CD4-positive, alpha-beta T cell treated with Interleukin-17A for 4 hours (primary cell): ENCODE measurements at regions not wholly inside any gene's neighbourhood (a gene's known extent, or its start where the extent isn't known, plus 50 kb on each side); places are given as distances from the start of the nearest gene placed in this dataset.

Experiments used
- DNase-seq: peaks from one replicate; pipeline ENCODE4 v3.0.0-alpha.2; 2020; ENCODE audit warnings: mixed read lengths

DNA sequence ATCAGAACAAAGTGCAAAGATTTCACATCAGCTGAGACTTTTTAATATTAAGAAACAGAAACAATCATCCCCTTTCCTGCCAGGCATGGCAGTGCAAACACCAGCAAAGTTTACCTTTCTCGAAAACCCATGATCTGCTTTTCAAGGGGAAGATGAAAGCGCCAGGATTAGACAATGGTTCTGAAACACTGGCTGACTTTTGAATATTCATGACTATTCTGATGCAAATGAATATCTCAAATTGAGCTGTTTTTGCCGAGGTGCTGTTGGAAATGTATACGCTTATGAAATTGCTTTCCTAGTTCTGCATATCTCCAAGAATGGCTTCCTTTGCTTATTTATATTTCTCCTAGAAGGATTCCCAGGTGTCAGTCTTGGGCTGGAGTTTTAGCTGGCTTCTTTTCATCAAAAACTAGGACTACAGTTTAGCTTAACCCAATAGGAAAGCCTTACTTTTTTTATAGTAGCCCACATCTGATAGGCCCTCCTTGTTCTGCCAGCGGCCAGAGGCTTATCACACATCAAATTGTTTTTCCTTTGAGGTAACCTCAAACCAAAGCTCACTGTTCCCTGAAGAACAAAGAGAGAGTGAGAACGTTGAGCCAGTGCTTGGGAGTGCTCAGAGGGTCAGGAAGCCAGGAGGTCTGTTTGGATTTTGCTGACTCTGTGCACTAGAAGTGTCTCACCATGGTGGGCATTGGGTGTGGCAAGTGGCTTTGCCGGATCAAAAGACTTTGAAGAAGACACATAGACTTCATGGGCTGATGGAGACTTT is 74.0 kb upstream of the PLCL2 start:
- DNase-seq = no peak

DNA sequence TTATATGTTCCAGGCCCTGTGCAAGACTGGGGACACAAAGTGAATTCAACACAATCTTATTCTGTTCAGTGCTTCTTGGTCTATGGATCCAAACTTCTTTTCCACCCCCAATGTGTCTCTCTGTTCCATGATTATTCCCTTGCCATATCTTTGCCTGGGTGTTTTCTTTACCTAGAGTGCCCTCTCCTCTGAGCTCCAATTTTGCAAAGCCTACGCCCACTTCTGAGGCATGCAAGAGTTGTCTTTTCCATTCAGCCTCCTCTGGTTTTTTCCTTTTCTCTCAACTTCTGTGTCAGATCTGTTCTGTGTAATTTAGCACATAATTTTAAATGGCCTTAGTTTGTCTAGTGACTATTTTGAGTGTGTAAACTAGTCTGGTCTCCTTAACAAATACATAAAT is 72.8 kb upstream of the PLCL2 start:
- DNase-seq = no peak

DNA sequence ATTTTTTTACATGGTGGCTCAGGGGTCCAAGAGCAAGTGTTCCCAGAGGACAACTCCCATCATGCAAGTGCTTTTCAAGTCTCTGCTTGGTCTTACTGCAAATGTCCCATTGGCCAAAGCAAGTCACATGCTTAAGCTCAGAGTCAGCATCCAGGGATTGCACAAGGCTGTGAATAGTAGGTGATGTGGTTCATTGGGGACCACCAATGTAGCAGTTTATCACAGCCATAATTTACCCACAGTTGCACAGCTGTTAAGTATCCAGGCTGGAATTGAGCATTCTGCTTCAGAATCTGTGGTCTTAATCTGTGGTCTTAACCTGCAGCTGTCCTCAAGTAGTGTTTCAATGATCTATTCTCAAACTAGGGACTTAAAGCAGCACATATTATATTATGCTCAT is 71.4 kb upstream of the PLCL2 start:
- no peak for DNase-seq

DNA sequence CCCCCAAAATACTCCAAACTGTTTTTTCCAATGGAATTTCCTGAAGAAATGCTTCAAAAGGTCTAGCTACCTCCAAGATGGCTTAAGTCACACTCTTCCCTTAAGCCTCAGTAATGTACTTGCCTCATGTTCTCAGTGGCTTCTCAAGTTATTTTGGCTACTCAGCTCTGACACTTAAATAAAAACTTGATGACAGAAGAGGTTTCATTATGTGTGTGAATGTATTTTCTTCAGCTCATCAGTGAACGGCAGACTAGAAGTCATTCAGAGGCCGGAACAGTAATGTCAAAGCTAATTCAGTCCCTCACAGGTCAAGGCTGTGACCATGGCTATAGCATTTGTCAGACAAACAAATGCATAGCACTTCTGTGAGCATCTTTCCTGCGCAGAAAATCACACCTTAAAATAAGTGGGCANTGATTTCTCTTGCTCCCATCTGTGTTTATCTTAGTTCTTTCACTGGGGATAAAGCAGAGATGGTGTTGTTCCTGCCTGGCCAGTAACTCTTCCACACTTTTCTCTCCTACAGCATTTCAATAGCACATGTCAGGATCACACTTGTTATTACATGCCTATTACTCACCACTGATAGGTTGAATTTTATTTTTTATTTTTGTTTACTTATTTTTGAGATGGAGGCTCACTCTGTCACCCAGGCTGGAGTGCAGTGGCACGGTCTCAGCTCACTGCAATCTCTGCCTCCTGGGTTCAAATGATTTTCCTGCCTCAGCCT is 68.5 kb upstream of the PLCL2 start:
- no peak for DNase-seq

DNA sequence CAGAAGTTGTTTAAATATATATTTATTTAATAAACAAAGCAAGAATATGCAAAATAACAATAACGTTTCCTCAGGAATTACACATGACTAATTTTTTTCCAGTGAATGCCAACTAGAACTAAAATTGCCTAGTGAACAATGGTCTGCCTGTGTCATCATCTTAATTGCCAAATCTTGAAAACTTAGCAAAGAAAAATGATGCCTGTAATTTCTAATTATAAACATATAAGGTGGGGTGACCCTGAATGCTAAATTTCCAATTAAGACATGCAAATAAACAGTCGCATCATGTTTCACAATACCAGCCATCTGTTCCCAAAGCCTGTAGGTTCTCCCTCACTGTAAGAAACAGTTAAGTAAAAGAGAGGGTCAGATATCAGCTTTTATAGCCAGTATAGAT is 67.6 kb upstream of the PLCL2 start:
- DNase-seq = no peak

DNA sequence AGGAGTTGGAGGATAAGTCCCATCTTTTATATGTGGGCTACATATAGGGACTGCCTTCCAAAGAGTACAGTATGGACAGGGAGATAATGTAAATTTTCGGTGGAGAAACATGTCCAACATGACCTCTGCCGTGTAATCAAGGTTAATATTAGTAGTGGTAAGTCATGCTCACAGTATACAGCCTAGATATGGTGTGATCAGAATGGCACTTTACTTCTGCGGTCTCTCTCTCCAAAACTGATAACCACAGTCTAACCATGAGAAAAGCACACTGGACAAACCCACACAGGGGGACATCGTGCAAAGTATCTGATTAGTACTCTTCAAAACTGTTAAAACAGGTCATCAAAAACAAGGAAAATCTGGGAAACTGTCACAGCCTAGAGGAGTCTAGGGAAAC is 66.6 kb upstream of the PLCL2 start:
- DNase-seq = no peak

DNA sequence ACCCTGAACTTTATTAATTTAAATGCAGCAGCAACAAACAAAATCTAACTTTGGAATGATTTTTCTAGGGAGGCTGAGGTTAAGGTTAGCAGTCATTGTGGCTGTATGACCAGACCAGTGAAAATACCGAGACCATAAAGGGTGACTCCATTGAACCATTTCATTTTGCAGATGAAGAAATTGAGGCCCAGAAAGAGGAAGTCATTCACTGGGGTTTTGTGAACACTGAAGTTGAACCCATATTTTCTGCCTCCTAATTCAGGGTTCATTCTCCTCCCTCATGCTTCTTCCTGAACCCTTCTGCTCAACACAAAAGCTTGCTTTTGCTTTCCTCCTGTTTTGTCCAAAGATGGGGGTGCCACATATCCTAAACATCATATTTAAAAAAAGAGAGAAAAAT is 65.8 kb upstream of the PLCL2 start:
- no peak for DNase-seq

DNA sequence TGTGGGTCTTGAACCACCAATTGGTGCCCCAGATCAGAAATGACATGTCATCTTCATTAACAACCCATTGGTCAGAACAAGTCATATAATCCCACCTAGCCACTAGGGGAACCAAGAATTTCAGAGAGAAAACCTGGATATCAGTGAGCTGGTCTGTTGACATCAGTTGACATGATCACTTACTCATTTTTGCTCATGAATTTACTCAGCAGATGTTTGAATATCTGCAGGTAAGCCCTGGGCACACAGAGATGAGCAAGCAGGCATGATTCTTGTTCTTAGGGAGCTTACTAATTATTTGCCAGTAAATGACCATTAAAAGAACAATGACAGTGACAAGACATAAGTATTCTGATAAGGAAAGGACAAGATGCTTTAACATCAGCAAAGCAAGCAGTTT is 64.3 kb upstream of the PLCL2 start:
- no peak for DNase-seq

DNA sequence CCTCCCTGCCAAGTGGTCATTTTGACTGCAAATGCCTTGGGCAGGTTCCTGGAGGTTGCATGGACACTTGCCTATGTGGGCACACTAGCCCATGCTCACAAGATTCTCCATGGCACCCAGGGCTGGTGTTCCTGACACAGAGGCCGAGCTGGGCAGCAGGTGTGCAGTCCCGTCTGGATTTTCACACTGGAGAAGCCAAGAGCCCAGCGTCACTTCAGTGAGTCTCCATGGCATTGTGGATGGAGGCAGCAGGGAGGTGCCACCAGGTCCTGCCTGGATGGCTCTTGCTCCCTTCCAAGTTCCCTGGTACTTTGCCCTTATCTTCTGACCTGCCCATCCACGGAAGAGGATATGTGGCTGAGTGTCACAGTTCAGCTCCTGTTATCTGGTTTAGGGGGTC is 63.7 kb upstream of the PLCL2 start:
- DNase-seq = no peak

DNA sequence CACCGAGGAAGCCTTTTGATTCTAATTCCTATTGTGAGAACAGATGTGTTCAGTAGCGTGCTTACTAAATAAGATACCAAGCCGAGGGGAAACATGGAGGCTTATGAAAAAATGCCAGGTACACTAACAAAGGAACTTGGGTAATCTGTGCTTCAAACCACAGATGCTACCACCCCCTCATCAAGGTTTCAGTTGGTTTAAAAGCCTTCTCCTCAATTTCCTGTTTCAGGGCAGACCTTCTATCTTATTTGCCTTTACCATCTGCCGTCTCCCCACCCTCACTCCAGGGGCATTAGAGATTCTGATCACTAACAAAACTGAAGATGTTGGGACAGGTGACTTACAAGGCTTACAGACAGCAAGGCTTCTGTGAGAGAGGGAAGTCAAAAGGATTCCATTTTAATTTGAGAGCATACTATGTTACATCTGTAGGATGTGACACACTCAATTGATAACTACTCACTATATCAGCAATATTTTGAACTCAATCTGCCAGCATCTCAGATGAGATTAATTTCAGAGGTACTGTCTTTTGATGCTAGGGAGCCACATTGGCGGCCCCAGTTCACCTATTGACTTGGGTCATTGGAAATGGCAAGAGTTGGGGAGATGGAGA is 60.6 kb upstream of the PLCL2 start:
- peak; percentile 42 for DNase-seq

DNA sequence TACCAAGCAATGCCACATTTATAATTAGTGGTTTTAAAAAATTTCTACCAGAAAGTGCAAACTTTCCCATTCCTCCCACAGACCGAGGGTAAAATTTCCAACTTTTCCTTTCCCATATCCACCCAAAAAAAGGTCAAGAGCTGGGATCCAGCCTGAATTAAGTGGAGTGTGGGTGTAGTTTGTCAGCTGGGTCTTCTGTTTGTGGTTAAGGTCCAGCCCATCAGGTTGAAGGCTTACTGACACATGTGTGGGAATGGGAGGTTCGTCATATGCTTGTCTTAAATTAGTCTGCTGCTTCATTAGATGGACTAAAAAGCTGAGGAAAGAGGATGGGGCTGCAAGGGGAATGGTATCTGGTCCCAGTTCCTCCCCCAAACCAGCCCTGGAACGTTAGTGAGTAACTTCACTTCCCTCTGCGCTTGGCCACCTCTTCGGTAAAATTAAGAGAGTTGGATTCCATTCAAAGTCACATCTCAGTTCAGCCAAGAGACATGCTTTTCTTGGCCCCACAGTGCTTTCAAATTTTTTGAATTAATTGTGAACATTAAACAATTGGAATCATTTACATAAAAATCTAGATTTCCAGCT is 59.0 kb upstream of the PLCL2 start:
- no peak for DNase-seq

DNA sequence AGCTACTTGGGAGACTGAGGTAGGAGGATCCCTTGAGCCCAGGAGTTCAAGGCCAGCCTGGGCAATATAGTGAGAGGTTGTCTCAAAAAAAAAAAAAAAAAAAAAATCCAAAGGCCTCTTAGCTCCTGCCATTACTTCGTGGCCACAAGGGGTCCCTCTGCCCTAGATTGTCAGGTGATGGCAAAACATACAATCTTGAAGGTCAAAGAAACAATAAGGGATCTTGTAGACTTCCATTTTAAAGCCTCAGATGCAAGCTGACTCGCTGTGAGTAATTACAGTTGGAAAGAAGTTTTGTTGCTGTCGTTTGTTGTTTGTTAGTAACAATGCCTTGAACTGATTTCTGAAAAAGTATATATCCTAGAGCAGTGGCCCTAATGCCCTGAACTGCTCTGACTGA is 55.9 kb upstream of the PLCL2 start:
- peak; percentile 70 for DNase-seq

DNA sequence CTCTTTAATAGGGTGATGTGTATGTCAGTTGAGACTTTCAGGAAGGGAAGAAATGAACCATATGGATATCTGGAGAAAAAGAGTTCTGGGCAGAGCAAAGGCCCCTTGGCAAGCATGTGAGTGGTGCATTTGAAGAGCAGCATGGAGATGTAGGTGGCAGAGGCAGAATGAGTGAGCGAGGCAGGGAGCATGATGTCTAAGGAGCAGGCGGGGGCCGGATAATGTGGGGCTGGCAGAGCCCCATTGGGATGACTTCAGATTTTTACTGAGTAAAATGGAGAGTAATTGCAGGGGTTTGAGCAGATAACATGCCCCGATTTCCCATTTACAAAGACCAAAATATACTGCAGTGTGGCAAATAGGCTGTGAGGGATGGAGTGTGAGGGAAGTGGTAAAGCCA is 52.9 kb upstream of the PLCL2 start:
- DNase-seq = no peak

DNA sequence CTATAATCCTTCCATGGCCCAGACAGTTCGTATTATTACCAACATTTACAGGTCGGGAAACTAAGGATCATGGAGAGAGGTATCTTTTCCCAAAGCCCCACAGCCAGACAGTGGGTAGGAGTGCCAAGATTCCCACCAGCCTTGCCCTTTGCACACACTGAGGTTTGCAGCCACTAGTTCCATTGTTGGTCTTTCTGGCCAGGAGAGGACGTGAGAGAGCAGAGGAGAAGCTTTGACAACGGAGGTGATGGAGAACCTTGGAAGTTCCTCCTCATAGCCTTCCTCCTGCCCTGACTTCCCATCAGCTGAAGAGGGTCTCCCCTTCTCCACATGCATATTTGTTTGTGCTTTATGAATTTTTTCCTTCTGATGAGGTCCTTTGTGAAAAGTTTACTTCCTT is 50.5 kb upstream of the PLCL2 start:
- no peak for DNase-seq

DNA sequence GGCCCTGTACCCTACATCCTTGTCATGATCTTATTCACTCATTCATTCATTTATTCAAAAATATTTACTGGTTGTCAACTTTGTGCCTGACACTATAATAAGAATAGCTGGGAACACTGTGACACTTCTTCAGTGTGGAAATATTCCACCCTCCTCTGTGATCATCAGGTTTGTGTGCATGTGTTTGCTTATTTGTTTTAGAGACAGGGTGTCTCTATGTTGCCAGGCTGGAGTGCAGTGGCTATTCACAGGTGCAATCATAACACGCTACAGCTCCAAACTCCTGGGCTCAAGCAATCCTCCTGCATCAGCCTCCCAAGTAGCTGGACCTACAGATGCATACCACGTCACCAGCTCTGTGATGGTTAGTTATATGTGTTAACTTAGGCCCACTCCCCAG is 50.0 kb upstream of the PLCL2 start:
- DNase-seq = no peak
